MV-4-11 (cell line): ENCODE measurements at regions not wholly inside any gene's neighbourhood (a gene's known extent, or its start where the extent isn't known, plus 50 kb on each side); places are given as distances from the start of the nearest gene placed in this dataset.

Experiments used
- DNase-seq: peaks from one replicate; lab custom pipeline; 2025; lab: John Stamatoyannopoulos, UW

- no peak for DNase-seq
These were observed 67.3 kb upstream of the USP15 start for GRCh38 chr12:62192903-62193250.

- no peak for DNase-seq
These were observed 66.2 kb upstream of the USP15 start for GRCh38 chr12:62194031-62194430.

- DNase-seq, result no peak
These were observed 65.6 kb upstream of the USP15 start for GRCh38 chr12:62194616-62195015.

- no peak for DNase-seq
These were observed 64.1 kb upstream of the USP15 start for GRCh38 chr12:62196146-62196545.

- DNase-seq, result peak; percentile 7
These were observed 57.3 kb upstream of the USP15 start for GRCh38 chr12:62202861-62203260.

- DNase-seq, result no peak
These were observed 54.9 kb upstream of the USP15 start for GRCh38 chr12:62205346-62205745.

GRCh38 chr12:62207248-62207647, 53.0 kb upstream of the USP15 start:
- DNase-seq, result no peak
